ENCODE measurements at regions not wholly inside any gene's neighbourhood (a gene's known extent, or its start where the extent isn't known, plus 50 kb on each side); places are given as distances from the start of the nearest gene placed in this dataset.

- TF ChIP-seq POLR2AphosphoS5 (IDR thresholded peaks at IDR 0.05; ENCODE audit: low read depth, low read length) (no peak), TCF7L2 (IDR thresholded peaks at IDR 0.05; ENCODE audit: low read depth, low read length) (no peak)
Observed at GRCh38 chr13:51027644-51028043, 83.4 kb downstream of the C13orf42 start.

All from Panc1 (cell line).